HepG2 (cell line): ENCODE measurements at regions not wholly inside any gene's neighbourhood (a gene's known extent, or its start where the extent isn't known, plus 50 kb on each side); places are given as distances from the start of the nearest gene placed in this dataset.

Experiments
- ARNT2 ChIP-seq: sonication (generic); formaldehyde crosslinking; IDR thresholded peaks from 2 replicates; pipeline ENCODE4 v1.8.0; 2022; ENCODE audit warnings: mild to moderate bottlenecking, low read depth, missing genetic modification reagents, moderate library complexity
- ARNTL ChIP-seq: sonication (generic); formaldehyde crosslinking; IDR thresholded peaks from 2 replicates; pipeline ENCODE4 v1.4.0; 2020; ENCODE audit warnings: mild to moderate bottlenecking, missing genetic modification reagents
- ELF4 ChIP-seq: sonication (generic); formaldehyde crosslinking; IDR thresholded peaks from 2 replicates; pipeline ENCODE4 v1.5.0; 2020; ENCODE audit warnings: missing genetic modification reagents, mild to moderate bottlenecking, moderate library complexity, borderline replicate concordance
- ERF ChIP-seq: IDR thresholded peaks from 2 replicates; pipeline ENCODE4 v1.6.1; 2018; ENCODE audit warnings: missing biosample characterization, missing genetic modification reagents
- EZH2 ChIP-seq: conservative IDR thresholded peaks from 2 replicates; pipeline ENCODE4 v1.6.1; 2012; ENCODE audit warnings: mild to moderate bottlenecking, low read depth, low read length, moderate library complexity
- MAFF ChIP-seq: IDR thresholded peaks from 2 replicates; pipeline ENCODE4 v1.6.1; 2011; ENCODE audit warnings: low read depth, low read length, improper control_type of control experiment
- NR0B2 ChIP-seq: sonication (generic); formaldehyde crosslinking; IDR thresholded peaks from 2 replicates; pipeline ENCODE4 v1.4.0; 2020; ENCODE audit warnings: mild to moderate bottlenecking, missing genetic modification reagents
- NR2F2 ChIP-seq: IDR thresholded peaks from 2 replicates; pipeline ENCODE4 v1.6.1; 2012; ENCODE audit warnings: low read depth, inconsistent platforms, borderline replicate concordance
- ZC3H13 ChIP-seq: sonication (generic); formaldehyde crosslinking; IDR thresholded peaks from 2 replicates; pipeline ENCODE4 v1.8.1; 2023; ENCODE audit warnings: mild to moderate bottlenecking, missing genetic modification reagents, moderate library complexity
- ZIK1 ChIP-seq: sonication (generic); formaldehyde crosslinking; IDR thresholded peaks from 2 replicates; pipeline ENCODE4 v1.5.0; 2020; ENCODE audit warnings: mild to moderate bottlenecking, low read depth, missing genetic modification reagents, borderline replicate concordance
- ZNF577 ChIP-seq: sonication (generic); formaldehyde crosslinking; IDR thresholded peaks from 2 replicates; pipeline ENCODE4 v1.4.0; 2020; ENCODE audit warnings: mild to moderate bottlenecking, low read depth, missing genetic modification reagents, borderline replicate concordance
- ZSCAN9 ChIP-seq: IDR thresholded peaks from 2 replicates; pipeline ENCODE4 v1.6.1; 2016; ENCODE audit warnings: borderline replicate concordance
- TF ChIP-seq, protein P1 (sequence below): sonication (generic); formaldehyde crosslinking; IDR thresholded peaks from 2 replicates; pipeline ENCODE4 v1.4.0; 2020; ENCODE audit warnings: missing genetic modification reagents
- TF ChIP-seq, protein P2 (sequence below): sonication (generic); formaldehyde crosslinking; IDR thresholded peaks from 2 replicates; pipeline ENCODE4 v1.5.0; 2020; ENCODE audit warnings: mild to moderate bottlenecking, missing genetic modification reagents, moderate library complexity

DNA sequence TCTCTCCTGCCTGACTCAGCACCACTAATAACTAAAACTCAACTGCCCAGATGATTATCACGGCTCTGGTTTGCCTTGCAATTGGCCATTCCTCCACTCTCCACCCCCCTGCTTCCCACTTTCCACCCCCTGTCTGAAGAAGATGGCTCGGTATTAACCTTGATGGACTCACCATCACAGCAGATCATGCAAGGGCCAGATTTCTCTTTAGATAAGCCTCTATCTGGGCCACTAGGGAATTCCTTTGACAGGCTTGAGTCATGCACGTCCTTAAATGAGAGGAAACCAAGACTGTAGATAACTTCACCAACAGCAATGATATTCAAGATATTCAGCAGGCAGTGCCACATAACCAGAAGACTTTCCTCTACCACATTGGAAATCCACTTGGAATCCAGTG is 131.1 kb upstream of the NBEA start:
- no peak for TF ChIP-seq ARNT2
- TF ChIP-seq, protein P1, sequence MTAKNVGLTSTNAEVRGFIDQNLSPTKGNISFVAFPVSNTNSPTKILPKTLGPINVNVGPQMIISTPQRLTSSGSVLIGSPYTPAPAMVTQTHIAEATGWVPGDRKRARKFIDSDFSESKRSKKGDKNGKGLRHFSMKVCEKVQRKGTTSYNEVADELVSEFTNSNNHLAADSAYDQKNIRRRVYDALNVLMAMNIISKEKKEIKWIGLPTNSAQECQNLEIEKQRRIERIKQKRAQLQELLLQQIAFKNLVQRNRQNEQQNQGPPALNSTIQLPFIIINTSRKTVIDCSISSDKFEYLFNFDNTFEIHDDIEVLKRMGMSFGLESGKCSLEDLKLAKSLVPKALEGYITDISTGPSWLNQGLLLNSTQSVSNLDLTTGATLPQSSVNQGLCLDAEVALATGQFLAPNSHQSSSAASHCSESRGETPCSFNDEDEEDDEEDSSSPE (CRISPR knock-in tag), result no peak
- no peak for TF ChIP-seq EZH2
- no peak for TF ChIP-seq ZNF577 (CRISPR knock-in tag)
- TF ChIP-seq ERF (CRISPR knock-in tag), result no peak
- no peak for TF ChIP-seq ZC3H13
- TF ChIP-seq NR0B2, result no peak
- no peak for TF ChIP-seq ZSCAN9
- TF ChIP-seq, protein P2, sequence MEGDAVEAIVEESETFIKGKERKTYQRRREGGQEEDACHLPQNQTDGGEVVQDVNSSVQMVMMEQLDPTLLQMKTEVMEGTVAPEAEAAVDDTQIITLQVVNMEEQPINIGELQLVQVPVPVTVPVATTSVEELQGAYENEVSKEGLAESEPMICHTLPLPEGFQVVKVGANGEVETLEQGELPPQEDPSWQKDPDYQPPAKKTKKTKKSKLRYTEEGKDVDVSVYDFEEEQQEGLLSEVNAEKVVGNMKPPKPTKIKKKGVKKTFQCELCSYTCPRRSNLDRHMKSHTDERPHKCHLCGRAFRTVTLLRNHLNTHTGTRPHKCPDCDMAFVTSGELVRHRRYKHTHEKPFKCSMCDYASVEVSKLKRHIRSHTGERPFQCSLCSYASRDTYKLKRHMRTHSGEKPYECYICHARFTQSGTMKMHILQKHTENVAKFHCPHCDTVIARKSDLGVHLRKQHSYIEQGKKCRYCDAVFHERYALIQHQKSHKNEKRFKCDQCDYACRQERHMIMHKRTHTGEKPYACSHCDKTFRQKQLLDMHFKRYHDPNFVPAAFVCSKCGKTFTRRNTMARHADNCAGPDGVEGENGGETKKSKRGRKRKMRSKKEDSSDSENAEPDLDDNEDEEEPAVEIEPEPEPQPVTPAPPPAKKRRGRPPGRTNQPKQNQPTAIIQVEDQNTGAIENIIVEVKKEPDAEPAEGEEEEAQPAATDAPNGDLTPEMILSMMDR (CRISPR knock-in tag), result no peak
- no peak for TF ChIP-seq ZIK1 (CRISPR knock-in tag)
- no peak for TF ChIP-seq NR2F2
- TF ChIP-seq ARNTL (CRISPR knock-in tag), result no peak
- TF ChIP-seq MAFF, result no peak
- no peak for TF ChIP-seq ELF4
